PC-3 (cell line): ENCODE measurements at regions not wholly inside any gene's neighbourhood (a gene's known extent, or its start where the extent isn't known, plus 50 kb on each side); places are given as distances from the start of the nearest gene placed in this dataset.

Experiments used
- ATAC-seq: fragments of 200-7000 bp; cut with Tn5 transposase; 2 replicates; pipeline ENCODE4 v1.9.1; 2020; ENCODE audit warnings: mild to moderate bottlenecking, moderate library complexity
- BruUV-seq: library from RNA; stranded (reverse); fragments of 400-500 nt; replicated peaks from 2 replicates; lab custom pipeline; 2021; lab: Mats Ljungman, UMichigan
- CTCF ChIA-PET: fragments of 300-600 bp; sonication (Branson Sonifier 250); formaldehyde crosslinking; loops from one replicate; lab custom pipeline; 2022; ENCODE audit warnings: antibody characterized with exemption; lab: Charles Lee
- POLR2A ChIA-PET: fragments of 300-600 bp; sonication (Branson Sonifier 250); formaldehyde crosslinking; loops from one replicate; lab custom pipeline; 2022; ENCODE audit warnings: antibody characterized with exemption; ENCODE audit not compliant: unreplicated experiment; lab: Charles Lee
- DNase-seq: peaks from one replicate; pipeline ENCODE4 v3.0.0-alpha.2; 2015
- H2AFZ ChIP-seq: fragments of 300-600 bp; sonication (generic); 2 replicates; pipeline ENCODE4 v1.6.0; 2016; ENCODE audit warnings: antibody characterized with exemption, low read length
- H3F3A ChIP-seq: fragments of 300-600 bp; sonication (generic); one replicate; pipeline ENCODE4 v1.6.0; 2017; ENCODE audit warnings: antibody characterized with exemption, low read length, control low read depth, mild to moderate bottlenecking; ENCODE audit not compliant: unreplicated experiment
- H3K27ac ChIP-seq: fragments of 300-600 bp; sonication (generic); 2 replicates; pipeline ENCODE4 v1.5.1; 2016; ENCODE audit warnings: mild to moderate bottlenecking, low read length
- H3K27me3 ChIP-seq: fragments of 300-600 bp; sonication (generic); 2 replicates; pipeline ENCODE4 v1.6.1; 2016; ENCODE audit warnings: low read length, mixed read lengths
- H3K36me3 ChIP-seq: fragments of 300-600 bp; sonication (generic); 2 replicates; pipeline ENCODE4 v1.6.1; 2016; ENCODE audit warnings: low read depth, mixed run types, low read length, mixed read lengths
- H3K4me1 ChIP-seq: fragments of 300-600 bp; sonication (generic); 2 replicates; pipeline ENCODE4 v1.5.1; 2016; ENCODE audit warnings: low read length; ENCODE audit not compliant: insufficient read depth
- H3K4me2 ChIP-seq: fragments of 300-600 bp; sonication (generic); 2 replicates; pipeline ENCODE4 v1.6.0; 2016; ENCODE audit warnings: low read length
- H3K4me3 ChIP-seq: fragments of 300-600 bp; sonication (generic); 2 replicates; pipeline ENCODE4 v1.5.1; 2016; ENCODE audit warnings: mild to moderate bottlenecking, low read length, mixed read lengths
- H3K79me2 ChIP-seq: fragments of 300-600 bp; sonication (generic); 2 replicates; pipeline ENCODE4 v1.6.1; 2017; ENCODE audit warnings: low read length, mixed read lengths
- H3K9ac ChIP-seq: fragments of 300-600 bp; sonication (generic); 2 replicates; pipeline ENCODE4 v1.6.0; 2016; ENCODE audit warnings: mild to moderate bottlenecking, low read length
- H3K9me2 ChIP-seq: fragments of 300-600 bp; sonication (generic); replicated peaks from 2 replicates; pipeline ENCODE4 v1.6.1; 2016; ENCODE audit warnings: mixed run types, low read length, mixed read lengths
- H3K9me3 ChIP-seq: fragments of 300-600 bp; sonication (generic); 2 replicates; pipeline ENCODE4 v1.6.1; 2016; ENCODE audit warnings: low read length, mixed read lengths
- H4K20me1 ChIP-seq: fragments of 300-600 bp; sonication (generic); 2 replicates; pipeline ENCODE4 v1.6.1; 2016; ENCODE audit warnings: low read length, mixed read lengths
- EZH2 ChIP-seq: fragments of 300-600 bp; sonication (generic); IDR thresholded peaks from one replicate; pipeline ENCODE4 v1.6.1; 2017; ENCODE audit warnings: antibody characterized with exemption, mild to moderate bottlenecking, low read length; ENCODE audit not compliant: unreplicated experiment
- EZH2phosphoT487 ChIP-seq: fragments of 300-600 bp; sonication (generic); IDR thresholded peaks from 2 replicates; pipeline ENCODE4 v1.6.1; 2018; ENCODE audit warnings: mild to moderate bottlenecking, antibody characterized with exemption, low read length, borderline replicate concordance
- intact Hi-C: fragments of 100-400 bp; cut with micrococcal nuclease; formaldehyde crosslinking; loops from 2 replicates; pipeline ENCODE4 v1.9.0; 2023
- TF ChIP-seq, protein P1 (sequence below): fragments of 300-600 bp; sonication (generic); conservative IDR thresholded peaks from 2 replicates; pipeline ENCODE4 v1.5.1; 2017; ENCODE audit warnings: antibody characterized with exemption, low read depth, mild to moderate bottlenecking, low read length

DNA sequence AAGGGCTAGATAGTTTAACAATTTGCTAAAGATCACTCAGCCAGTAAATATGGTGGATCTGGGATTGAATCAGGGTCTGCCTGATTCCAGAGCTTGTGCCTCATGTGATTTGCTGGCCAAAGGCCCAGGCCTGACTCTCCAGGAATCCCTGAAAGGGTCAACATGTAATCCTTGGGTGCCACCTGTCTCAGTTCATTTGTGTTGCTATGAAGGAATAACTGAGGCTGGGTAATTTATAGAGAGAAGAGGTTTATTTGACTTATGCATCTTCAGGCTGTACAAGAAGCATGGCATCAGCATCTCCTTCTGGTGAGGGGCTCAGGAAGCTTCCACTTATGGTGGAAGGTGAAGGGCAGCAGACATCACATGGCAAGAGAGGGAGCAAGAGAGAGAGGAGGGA lies 144.9 kb downstream of the FCRL5 start:
- H3K27ac ChIP-seq: no peak overlapping the region
- H3K4me1 ChIP-seq: no peaks in the 10 kb centered on the region
- H2AFZ ChIP-seq: no peak overlapping the region
- POLR2A ChIA-PET: no interaction called here
- H3K36me3 ChIP-seq: no peaks in the 10 kb centered on the region
- CTCF ChIA-PET: no interaction called here
- no peaks in the 10 kb centered on the region for H3K79me2 ChIP-seq
- TF ChIP-seq, protein P1, sequence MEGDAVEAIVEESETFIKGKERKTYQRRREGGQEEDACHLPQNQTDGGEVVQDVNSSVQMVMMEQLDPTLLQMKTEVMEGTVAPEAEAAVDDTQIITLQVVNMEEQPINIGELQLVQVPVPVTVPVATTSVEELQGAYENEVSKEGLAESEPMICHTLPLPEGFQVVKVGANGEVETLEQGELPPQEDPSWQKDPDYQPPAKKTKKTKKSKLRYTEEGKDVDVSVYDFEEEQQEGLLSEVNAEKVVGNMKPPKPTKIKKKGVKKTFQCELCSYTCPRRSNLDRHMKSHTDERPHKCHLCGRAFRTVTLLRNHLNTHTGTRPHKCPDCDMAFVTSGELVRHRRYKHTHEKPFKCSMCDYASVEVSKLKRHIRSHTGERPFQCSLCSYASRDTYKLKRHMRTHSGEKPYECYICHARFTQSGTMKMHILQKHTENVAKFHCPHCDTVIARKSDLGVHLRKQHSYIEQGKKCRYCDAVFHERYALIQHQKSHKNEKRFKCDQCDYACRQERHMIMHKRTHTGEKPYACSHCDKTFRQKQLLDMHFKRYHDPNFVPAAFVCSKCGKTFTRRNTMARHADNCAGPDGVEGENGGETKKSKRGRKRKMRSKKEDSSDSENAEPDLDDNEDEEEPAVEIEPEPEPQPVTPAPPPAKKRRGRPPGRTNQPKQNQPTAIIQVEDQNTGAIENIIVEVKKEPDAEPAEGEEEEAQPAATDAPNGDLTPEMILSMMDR: no peak
- TF ChIP-seq EZH2: no peak
- DNase-seq (no peak), ATAC-seq (no peak)
- no peaks in the 10 kb centered on the region for H3K9me3 ChIP-seq
- no TSS peak for BruUV-seq
- intact Hi-C loops: no loop called here
- H3K4me3 ChIP-seq: no peak overlapping the region
- no peak overlapping the region for H3K4me2 ChIP-seq
- no peak overlapping the region for H3K9ac ChIP-seq
- H3K9me2 ChIP-seq: no peaks in the 10 kb centered on the region
- H3F3A ChIP-seq: no peaks in the 10 kb centered on the region
- H4K20me1 ChIP-seq: no peaks in the 10 kb centered on the region
- H3K27me3 ChIP-seq: peaks cover 56% of the 10 kb centered on the region

DNA sequence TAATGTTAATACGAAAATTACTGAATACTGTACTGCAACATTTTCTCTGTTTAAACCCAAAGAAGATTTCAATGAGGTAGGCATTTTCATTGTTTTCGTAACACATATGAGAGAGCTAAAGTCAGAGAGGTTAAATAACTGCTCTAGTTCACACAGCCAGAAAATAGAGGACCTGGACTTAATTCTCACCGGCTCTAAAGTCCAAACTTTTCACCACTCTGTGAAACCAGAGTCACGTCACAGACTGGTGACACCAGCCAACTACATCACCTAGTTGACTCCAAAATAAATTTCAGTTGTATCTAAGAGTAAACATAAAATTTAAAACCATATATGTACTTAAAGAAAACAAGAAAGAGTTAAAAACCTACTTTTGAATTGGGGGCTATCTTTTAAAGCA lies 146.7 kb downstream of the FCRL5 start:
- ATAC-seq (no peak), DNase-seq (no peak)
- intact Hi-C loops: no loop called here
- H4K20me1 ChIP-seq: no peaks in the 10 kb centered on the region
- no peaks in the 10 kb centered on the region for H3K4me1 ChIP-seq
- H3K9me3 ChIP-seq: no peaks in the 10 kb centered on the region
- no peak overlapping the region for H2AFZ ChIP-seq
- H3K27ac ChIP-seq: no peak overlapping the region
- no peaks in the 10 kb centered on the region for H3K36me3 ChIP-seq
- ChIA-PET POLR2A (no interaction called here), CTCF (no interaction called here)
- BruUV-seq: no TSS peak
- H3K4me2 ChIP-seq: no peak overlapping the region
- H3K9ac ChIP-seq: no peak overlapping the region
- H3F3A ChIP-seq: no peaks in the 10 kb centered on the region
- H3K9me2 ChIP-seq: no peaks in the 10 kb centered on the region
- H3K27me3 ChIP-seq: peaks cover 64% of the 10 kb centered on the region
- H3K4me3 ChIP-seq: no peak overlapping the region
- no peaks in the 10 kb centered on the region for H3K79me2 ChIP-seq
- no peak for TF ChIP-seq EZH2phosphoT487

GRCh38 chr1:157404614-157405013 lies 147.7 kb downstream of the FCRL5 start:
- Histone ChIP-seq H4K20me1 (no peaks in the 10 kb centered on the region), H3K9me2 (no peaks in the 10 kb centered on the region), H3K4me1 (no peaks in the 10 kb centered on the region), H3K36me3 (no peaks in the 10 kb centered on the region), H3K79me2 (no peaks in the 10 kb centered on the region), H3K9ac (no peak overlapping the region), H3K27me3 (peaks cover 59% of the 10 kb centered on the region), H3K27ac (no peak overlapping the region), H3K9me3 (no peaks in the 10 kb centered on the region), H2AFZ (no peak overlapping the region), H3F3A (no peaks in the 10 kb centered on the region), H3K4me2 (no peak overlapping the region), H3K4me3 (no peak overlapping the region)
- ChIA-PET CTCF (no interaction called here), POLR2A (no interaction called here)
- intact Hi-C loops: no loop called here
- ATAC-seq (no peak), DNase-seq (no peak)
- TF ChIP-seq EZH2 (no peak), EZH2phosphoT487 (no peak)
- TF ChIP-seq, protein P1: no peak
- no TSS peak for BruUV-seq
